Esophagus muscularis mucosa (tissue), 3 donors: ENCODE measurements at regions not wholly inside any gene's neighbourhood (a gene's known extent, or its start where the extent isn't known, plus 50 kb on each side); places are given as distances from the start of the nearest gene placed in this dataset.

ENCODE experiments used
- CTCF ChIP-seq, 3 experiments: fragments of 200-600 bp in 2 of 3; fragments of 450-650 bp in 1 of 3; sonication (generic) in 2 of 3; IDR thresholded peaks; one replicate each; pipeline ENCODE4 v1.5.1; 2017 to 2019; ENCODE audit warnings: antibody characterized with exemption in 3 of 3, mild to moderate bottlenecking in 2 of 3, moderate library complexity in 1 of 3
- POLR2A ChIP-seq: fragments of 450-650 bp; IDR thresholded peaks from one replicate; pipeline ENCODE4 v1.6.1; 2017; ENCODE audit warnings: antibody characterized with exemption, moderate library complexity, mild to moderate bottlenecking, low read depth

DNA sequence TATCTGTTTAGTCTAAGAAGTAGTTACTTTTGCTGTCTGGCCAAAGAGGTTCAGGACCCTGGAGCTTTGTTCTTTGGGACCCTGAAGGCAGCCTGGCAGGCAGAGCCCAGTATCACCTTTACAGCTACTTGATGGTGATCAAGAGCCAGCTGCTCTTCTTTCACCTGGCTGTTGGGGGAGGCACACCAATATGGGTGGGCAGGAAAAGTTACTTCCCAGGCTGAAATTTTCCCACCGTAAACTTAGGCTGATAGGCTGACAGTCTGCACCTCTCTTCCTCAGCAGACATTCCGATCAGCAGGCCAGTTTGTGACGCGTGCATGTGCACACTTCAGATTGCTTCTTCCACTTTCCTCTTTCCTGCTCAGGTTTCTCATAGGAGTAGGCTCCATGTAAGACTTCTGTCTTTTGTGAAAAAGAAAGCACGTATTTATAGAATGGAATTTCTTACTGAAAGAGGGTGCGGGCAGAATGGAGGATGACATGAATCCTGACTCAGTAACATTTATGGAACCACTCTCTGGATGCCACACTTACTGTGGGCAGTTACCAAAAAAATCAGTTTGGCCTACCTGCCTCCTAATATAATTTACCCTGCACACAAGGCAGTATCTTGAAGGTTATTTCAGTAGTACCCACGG is 223.9 kb upstream of the DMRT1 start:
- TF ChIP-seq CTCF (IDR thresholded peaks at IDR 0.05) (no peak), POLR2A (no peak)
